GM10266 (cell line): ENCODE measurements at regions not wholly inside any gene's neighbourhood (a gene's known extent, or its start where the extent isn't known, plus 50 kb on each side); places are given as distances from the start of the nearest gene placed in this dataset.

Experiments used
- DNase-seq: peaks from one replicate; pipeline ENCODE4 v3.0.0; 2012; ENCODE audit errors: extremely low spot score
- CTCF ChIP-seq: IDR thresholded peaks from 2 replicates; pipeline ENCODE4 v1.5.1; 2012; ENCODE audit warnings: mild to moderate bottlenecking, low read depth; ENCODE audit not compliant: control insufficient read depth, insufficient read depth; ENCODE audit errors: missing control alignments

GRCh38 chr6:139753198-139753861, 378.9 kb upstream of the CITED2 start:
- DNase-seq: no peak
- no peak for TF ChIP-seq CTCF

GRCh38 chr6:139752086-139752485, 377.6 kb upstream of the CITED2 start:
- no peak for DNase-seq
- no peak for TF ChIP-seq CTCF

- TF ChIP-seq CTCF: no peak
- DNase-seq: no peak
These were observed 376.7 kb upstream of the CITED2 start for GRCh38 chr6:139751179-139751578.

- TF ChIP-seq CTCF: no peak
- no peak for DNase-seq
These were observed 374.1 kb upstream of the CITED2 start for GRCh38 chr6:139748353-139749146.

- no peak for TF ChIP-seq CTCF
- no peak for DNase-seq
These were observed 372.7 kb upstream of the CITED2 start for GRCh38 chr6:139747154-139747553.

- TF ChIP-seq CTCF: no peak
- no peak for DNase-seq
These were observed 370.4 kb upstream of the CITED2 start for GRCh38 chr6:139744891-139745290.

- TF ChIP-seq CTCF: no peak
These were observed 369.4 kb upstream of the CITED2 start for GRCh38 chr6:139743664-139744437.

More at GRCh38 chr6:139743664-139744437, 369.4 kb upstream of the CITED2 start:
- no peak for DNase-seq
